ENCODE measurements at regions not wholly inside any gene's neighbourhood (a gene's known extent, or its start where the extent isn't known, plus 50 kb on each side); places are given as distances from the start of the nearest gene placed in this dataset.
A peak's percentile ranks its signal among the peaks of the same experiment; 100 is the strongest.

DNA sequence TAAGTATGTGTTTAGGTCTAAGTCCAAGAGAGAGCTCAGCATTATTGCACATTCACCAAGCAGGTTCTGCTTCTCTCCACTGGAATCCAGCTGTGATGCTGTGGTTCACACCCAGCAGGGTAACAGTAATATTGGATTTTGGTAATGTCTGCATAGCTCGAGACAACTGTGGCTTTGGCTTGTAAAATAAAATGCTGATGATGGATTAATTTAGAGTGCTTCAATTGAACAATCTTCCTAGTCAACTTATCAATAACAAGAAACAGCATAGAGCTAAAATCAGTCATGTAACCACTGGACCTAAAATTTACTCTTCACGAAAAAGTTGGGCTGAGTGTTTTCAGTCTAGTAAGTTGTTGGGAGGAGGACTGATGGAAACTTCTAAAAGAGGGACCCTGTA lies 709.2 kb downstream of the TYW1 start:
- no peak for DNase-seq

DNA sequence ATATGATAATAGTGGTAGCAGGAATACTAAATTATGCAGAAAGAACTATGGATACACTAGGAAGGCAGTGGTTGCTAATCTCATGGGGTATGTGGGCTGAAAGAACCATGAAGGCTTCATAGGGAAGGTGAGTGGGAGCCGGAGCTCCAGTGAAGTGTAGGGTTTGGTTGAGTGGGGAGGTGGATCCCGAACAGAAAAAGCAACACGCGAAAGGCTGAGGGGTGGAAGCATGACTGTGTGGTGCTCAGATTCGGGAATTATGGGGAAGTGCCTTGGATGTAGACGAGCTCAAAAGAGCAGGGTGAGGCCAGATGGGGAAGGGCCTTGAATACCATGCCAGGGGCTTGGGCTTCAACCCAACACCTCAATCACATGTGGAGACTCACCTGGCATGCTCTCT lies 715.1 kb downstream of the TYW1 start:
- no peak for DNase-seq

DNA sequence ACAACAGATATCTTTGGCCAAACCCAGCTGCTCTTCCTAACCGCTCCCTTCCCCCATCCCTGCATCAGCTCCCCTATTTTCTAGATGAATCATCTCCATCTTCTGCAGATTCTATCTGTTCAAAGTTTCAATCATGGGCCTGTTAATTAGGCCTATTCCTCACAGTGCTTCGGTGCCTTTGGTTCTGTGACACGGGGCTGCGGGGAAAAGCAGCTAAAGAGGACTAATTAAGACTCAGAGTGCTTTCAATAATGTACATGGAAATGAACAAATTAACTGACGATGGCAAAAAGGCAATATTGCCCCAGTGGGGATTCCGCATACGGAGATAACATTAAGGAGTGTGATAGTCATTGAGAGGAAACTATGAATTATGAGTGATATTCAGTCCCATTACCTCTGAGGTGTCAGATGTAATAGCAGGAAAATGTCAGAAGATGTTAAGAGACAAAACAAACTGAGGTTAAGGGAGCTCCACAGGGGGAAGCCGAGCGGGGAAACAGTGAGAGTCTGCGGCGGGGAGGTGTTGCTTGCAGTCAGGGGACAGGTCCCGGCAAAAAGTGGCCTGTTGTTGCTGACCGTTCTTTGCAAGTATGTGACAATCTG lies 716.9 kb downstream of the TYW1 start:
- DNase-seq, result no peak

GRCh38 chr7:67716729-67717128 lies 720.1 kb downstream of the TYW1 start:
- no peak for DNase-seq

GRCh38 chr7:67723591-67723990 lies 727.0 kb downstream of the TYW1 start:
- DNase-seq, result no peak

DNA sequence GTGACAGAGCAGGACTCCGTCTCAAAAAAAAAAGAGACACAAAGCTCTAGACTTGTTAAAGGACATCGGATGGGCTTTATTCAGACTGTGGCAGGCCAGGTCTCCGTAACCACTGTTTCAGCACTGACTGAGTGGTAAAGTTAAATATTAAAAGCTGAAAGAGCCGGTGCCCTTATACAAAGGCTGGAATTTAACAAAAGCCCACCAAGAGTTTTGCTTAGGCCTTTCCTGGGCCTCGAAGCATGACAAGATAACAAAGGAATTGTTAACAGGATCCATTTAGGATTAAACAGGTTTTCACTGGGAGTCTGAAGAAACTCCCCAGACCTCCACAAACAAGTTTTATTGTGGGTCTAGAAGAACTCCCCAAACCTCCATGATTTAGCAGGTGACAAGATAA lies 727.8 kb downstream of the TYW1 start:
- no peak for DNase-seq

DNA sequence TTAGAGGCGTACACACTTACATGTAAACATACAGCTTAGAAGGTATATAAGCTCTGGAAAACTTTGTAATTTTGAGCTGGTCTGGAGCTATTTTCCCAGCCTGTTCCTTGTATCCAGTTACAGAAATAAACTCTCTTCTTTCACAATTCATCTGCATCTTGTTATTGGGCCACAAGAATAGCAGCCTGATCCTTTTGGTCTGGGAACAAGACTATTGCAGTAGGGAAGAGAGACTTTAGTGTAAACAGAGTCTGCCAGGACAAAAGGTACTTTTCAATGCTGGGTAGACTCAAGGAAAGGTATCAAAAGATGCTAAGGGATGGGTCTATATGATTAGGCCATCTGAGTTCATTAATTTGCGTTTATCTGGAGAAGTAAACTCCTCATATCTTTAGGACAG lies 728.3 kb downstream of the TYW1 start:
- DNase-seq, result no peak

DNA sequence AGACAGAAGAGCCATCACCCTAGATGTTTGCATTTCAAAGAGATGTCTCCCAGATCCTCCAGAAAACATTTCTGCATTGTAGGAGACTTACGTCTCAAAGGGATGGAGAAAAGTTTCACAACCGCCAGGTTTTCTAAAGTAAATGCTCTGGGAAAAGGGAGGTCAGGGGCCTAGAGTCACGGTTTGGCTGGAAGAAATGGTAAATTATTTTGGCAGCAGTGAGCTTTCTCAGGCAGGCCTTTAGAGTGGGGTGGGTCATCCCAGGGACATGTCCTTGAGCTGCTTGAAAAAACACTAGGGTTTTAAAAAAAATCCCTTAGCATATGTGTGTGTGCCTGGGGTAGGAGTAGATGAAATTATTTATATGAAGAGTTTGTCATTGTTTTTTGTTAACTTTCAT lies 728.8 kb downstream of the TYW1 start:
- no peak for DNase-seq

DNA sequence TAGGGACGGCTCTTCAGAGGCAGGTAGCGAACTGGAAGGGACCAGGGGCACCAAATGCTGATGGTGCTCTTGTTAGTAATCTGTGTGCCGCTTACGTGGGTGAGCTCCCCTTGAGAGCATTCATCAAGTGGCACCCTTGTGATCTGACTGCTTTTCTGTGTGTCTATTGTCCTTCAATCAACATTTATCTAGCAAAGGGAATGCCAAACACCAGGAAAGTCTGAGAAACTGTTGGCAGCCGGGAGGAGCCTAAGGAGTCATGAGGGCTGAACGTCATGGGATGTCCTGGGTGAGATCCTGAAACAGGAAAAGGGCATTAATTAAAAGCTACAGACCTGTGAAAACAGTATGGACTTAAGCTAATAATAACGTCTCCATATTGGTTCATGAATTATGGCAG lies 733.1 kb downstream of the TYW1 start:
- no peak for DNase-seq

GRCh38 chr7:67731704-67732103 lies 735.1 kb downstream of the TYW1 start:
- no peak for DNase-seq

DNA sequence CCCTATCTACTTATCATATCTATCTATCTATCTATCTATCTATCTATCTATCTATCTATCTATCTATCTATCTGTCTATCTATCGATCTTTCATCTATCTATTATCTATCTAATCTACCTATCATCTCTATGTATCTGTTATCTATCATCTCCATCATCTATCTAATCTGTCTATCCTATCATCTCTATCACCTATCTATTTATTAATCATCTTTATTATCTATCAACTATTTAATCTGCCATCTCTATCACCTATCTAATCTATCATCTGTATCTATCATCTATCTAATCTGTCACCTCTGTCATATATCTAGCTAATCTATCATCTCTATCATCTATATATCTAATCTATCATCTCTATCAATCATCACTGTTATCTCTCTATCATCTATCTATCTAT lies 736.3 kb downstream of the TYW1 start:
- DNase-seq, result no peak

- no peak for DNase-seq
Measured at GRCh38 chr7:67738145-67738544, 741.5 kb downstream of the TYW1 start.

DNA sequence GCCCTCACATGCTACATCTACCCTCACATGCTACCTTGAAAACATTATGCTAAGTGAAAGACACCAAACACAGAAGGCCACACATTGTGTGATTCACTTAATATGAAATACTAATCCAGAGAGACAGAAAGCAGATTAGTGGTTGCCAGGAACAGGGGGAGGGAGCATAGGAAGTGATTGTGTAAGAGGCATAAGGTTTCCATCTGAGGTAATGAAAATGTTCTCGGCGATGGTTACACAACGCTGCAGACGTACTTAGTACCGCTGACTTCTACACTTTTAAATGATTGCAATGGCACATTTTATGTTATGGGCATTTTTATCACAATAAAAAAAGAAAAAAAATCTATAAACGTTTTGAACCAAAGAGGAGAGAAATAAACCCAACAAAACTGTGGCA lies 742.3 kb downstream of the TYW1 start:
- no peak for DNase-seq

DNA sequence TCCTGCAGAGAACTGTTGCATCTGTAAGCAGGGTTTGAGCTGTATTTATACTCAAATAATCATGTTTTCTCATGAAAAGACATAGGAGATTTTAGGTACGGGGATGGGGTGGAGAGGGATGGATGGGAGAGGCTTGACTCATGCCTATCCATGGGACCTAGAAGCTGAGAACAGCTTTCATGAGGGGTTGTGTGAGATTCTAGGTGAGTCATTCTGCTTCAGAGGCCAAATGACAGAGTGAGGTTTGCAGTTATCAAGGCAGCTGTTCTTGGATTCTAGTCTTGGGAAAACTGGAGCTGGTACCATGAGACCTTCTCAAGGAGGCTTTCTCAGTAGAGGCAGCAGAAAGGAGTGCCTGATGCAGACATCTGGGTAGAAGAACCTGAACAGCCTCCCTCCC lies 746.9 kb downstream of the TYW1 start:
- DNase-seq, result no peak

DNA sequence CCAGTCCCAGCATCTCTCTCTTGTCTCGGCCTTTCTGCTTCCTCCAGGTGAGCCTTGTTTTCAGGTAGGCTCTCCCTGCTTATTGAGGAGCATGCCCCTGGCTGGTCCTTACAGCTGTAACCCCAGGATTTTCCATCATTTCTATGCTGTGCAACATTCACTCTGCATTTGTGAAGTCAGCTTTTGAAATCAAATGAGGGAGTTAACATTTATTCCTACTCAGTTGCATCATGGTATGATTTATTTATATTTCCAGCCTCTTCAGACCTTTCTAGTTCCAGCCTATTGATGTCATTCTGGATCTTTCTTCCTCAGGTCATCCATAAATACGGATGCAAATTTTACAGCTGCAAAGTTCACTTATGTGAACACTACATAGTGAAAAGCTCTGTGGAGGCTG lies 755.6 kb downstream of the TYW1 start:
- no peak for DNase-seq

DNA sequence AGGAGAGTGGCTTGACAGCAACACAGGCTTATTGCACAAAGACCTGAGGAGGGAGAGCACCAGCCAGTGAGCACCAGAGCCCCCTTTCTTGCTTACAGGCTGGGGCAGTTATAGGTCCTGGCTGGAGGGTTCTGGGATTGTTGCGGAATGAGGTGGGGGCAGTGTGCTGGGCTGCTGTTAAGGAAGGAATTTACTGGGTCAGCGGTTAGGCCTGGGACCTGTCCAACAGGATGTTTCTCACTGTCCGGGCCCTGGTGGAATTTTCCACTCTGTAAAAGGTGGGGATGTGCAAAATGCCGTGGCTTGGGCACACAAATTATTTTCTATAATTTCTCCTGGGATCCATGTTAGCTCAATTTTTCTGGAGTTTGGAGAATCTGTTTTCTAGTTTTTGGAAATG lies 757.3 kb downstream of the TYW1 start:
- DNase-seq, result peak; percentile 88

GRCh38 chr7:67754651-67755050 lies 758.0 kb downstream of the TYW1 start:
- no peak for DNase-seq

DNA sequence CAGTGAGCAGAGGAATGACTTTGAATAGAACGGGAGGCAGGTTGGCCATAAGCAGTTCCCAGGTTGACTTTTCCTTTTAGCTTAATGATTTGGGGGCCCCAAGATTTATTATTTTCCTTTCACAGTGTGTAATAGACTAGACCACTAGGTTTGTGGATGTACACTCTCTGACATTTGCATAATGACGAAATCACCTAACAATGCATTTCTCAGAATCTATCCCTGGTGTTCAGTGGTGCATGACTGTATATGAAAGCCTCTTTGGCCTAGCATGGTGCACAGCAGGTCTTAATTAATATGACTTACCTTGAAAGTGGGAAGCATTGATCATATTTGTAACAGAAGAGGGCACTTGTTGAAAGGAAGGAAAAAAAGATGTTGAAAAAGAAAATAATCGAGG lies 761.9 kb downstream of the TYW1 start:
- no peak for DNase-seq

DNA sequence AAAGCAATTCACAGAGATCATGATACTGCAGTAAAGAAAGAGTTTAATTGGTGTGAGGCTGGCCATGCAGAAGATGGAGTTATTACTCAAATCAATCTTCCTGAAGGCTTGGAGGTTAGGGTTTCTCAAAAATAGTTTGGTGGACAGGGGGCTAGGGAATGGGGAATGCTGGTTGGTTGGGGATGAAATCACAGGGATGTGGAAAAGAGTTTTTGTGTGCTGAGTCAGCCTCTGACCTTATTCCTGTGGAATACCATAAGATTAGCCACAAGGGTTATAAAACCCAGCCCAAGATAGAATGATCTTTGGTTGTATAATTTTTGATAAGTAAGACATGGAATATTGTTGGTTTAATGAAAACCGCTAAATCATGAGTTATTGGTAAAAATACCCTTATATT lies 764.3 kb downstream of the TYW1 start:
- no peak for DNase-seq

GRCh38 chr7:67762516-67762915 lies 765.9 kb downstream of the TYW1 start:
- DNase-seq, result no peak

DNA sequence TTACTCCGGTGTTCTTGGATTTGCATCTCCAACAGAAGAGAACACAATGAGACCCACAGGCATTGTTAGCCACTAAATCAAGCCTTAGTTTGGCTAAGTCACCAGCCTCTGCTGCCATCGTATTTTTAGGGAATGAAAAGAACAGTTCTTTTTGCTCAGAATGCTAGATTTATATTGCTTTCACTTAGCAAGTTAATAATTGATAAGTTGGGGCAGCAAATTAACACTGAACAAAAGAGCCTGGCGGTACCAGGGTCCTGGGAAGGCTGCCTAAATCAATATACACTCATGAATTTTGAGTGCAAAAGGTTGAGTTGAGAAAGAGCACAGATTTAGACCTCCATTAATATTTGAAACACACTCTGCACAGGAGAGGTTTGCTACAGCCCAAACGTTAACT lies 767.7 kb downstream of the TYW1 start:
- DNase-seq, result no peak

DNA sequence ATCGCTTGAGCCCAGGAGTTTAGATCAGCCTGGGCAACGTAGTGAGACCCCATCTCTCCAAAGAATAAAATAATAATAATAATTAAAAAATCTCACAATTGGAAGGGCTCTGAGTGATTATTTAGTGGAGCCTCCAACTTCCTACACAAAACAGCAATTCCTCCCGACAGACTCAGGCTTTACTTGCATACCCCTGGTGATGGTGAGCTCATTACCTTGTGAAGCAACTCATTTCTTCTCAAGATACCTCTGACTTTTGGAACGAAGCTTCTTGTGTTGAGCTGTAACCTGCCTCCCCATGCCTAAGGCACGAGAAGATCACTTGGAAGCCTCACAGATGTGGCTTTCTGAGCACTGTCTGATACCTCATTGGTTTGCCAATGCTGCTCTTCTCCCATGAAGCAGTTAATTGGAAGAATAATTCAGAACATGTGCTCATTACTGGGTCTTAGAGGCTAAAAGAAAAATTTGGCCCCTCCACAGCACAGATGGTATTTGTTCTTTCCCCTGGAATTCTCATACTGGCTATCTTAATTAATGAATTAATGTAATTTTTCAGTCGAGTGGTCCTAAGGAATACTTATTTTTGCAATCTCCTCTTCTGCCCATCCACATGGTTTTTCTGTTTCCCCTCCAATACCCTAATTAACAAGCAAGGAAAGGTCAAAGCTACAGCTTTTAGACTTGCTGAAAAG lies 769.0 kb downstream of the TYW1 start:
- no peak for DNase-seq

DNA sequence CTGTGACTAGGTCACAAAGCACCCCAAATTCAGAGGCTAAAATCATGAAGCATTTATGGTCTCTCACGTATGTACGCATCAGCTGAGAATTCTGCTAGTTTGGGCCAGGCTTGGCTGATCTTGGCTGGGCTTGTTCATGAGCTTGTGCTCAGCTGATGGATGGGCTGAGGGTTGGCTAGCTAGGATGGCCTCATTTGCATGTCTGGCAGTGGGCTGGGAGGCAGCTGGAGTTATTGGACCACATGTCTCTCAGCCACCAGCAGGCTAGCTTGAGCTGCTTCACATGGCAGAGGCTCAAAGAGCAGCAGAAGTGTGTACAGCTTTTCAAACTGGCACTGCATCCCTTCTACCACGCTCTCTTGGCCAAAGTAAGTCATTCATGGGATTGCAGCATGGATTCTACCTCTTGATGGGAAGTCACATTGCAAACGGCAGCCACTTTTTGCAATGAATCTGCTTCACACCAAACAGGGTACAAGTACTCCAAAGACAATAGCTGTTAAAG lies 770.3 kb downstream of the TYW1 start:
- no peak for DNase-seq

- no peak for DNase-seq
Measured at GRCh38 chr7:67771846-67772605, 775.4 kb downstream of the TYW1 start.

Data from islet precursor cell (in vitro differentiated cells).